HepG2 (cell line): ENCODE measurements at regions not wholly inside any gene's neighbourhood (a gene's known extent, or its start where the extent isn't known, plus 50 kb on each side); places are given as distances from the start of the nearest gene placed in this dataset.

Experiments used
- ATAC-seq: fragments of 200-7000 bp; cut with Tn5 transposase; 3 replicates; pipeline ENCODE4 v1.9.1; 2020; ENCODE audit warnings: mild to moderate bottlenecking, moderate library complexity
- BruUV-seq: library from RNA; stranded (reverse); fragments of 400-500 nt; replicated peaks from 2 replicates; lab custom pipeline; 2021; lab: Mats Ljungman, UMichigan
- CTCF ChIA-PET: fragments of 300-600 bp; formaldehyde crosslinking; extraction: SDS; loops from one replicate; lab custom pipeline; 2021; ENCODE audit warnings: low total read pairs, inconsistent platforms, low intra/inter-chr PET ratio; lab: Yijun Ruan, JAX
- POLR2A ChIA-PET: fragments of 350-600 bp; sonication (Branson Sonifier 250); formaldehyde crosslinking; loops from one replicate; lab custom pipeline; 2020; ENCODE audit warnings: antibody characterized with exemption, inconsistent platforms; lab: Yijun Ruan, JAX
- DNase-seq: peaks from one replicate; pipeline ENCODE4 v3.0.0-alpha.2; 2015; ENCODE audit warnings: low spot score
- FAIRE-seq: peaks from 3 replicates; lab custom pipeline; 2011; peaks lifted over from hg19 to GRCh38; lab: Jason Lieb, UNC
- H2AFZ ChIP-seq: one replicate; pipeline ENCODE4 v1.6.1; 2011; ENCODE audit warnings: low read length, inconsistent platforms
- H3K27ac ChIP-seq: fragments of 300-600 bp; 3 replicates; pipeline ENCODE4 v1.8.0; 2011; ENCODE audit warnings: mixed run types, mild to moderate bottlenecking, mixed read lengths, low read length, inconsistent platforms; ENCODE audit not compliant: insufficient read depth; ENCODE audit errors: extremely low read length
- H3K27me3 ChIP-seq, 2 experiments: fragments of 200-600 bp in 1 of 2; 2 replicates in 1 of 2; 3 replicates in 1 of 2; pipeline versions ENCODE4 v1.6.0 to v1.8.0; 2011; ENCODE audit warnings: low read length in 2 of 2, mild to moderate bottlenecking in 2 of 2, moderate library complexity in 2 of 2, inconsistent platforms in 1 of 2; ENCODE audit not compliant: insufficient read depth in 2 of 2, control insufficient read depth in 1 of 2
- H3K36me3 ChIP-seq, 2 experiments: fragments of 200-600 bp in 1 of 2; replicated peaks in 1 of 2; 2 replicates in 1 of 2; 3 replicates in 1 of 2; pipeline versions ENCODE4 v1.5.1 to v1.8.0; 2011; ENCODE audit warnings: low read length in 2 of 2, inconsistent platforms in 1 of 2; ENCODE audit not compliant: insufficient read depth in 2 of 2, control insufficient read depth in 1 of 2
- H3K4me1 ChIP-seq: 2 replicates; pipeline ENCODE4 v1.5.1; 2012; ENCODE audit warnings: low read length, inconsistent platforms; ENCODE audit not compliant: insufficient read depth
- H3K4me2 ChIP-seq: 2 replicates; pipeline ENCODE4 v1.6.0; 2011; ENCODE audit warnings: low read depth, low read length, inconsistent platforms
- H3K4me3 ChIP-seq, 3 experiments: fragments of 200-600 bp in 1 of 3; sonication (generic), shearing (Covaris generic) in 1 of 3; replicated peaks in 1 of 3; 2 replicates each; pipeline ENCODE4 v1.5.1; 2011 to 2016; ENCODE audit warnings: low read length in 3 of 3, inconsistent platforms in 2 of 3, low read depth in 2 of 3, mild to moderate bottlenecking in 2 of 3, control low read depth in 1 of 3, mixed read lengths in 1 of 3; ENCODE audit not compliant: insufficient read depth in 1 of 3
- H3K79me2 ChIP-seq: one replicate; pipeline ENCODE4 v1.6.1; 2011; ENCODE audit warnings: low read length, inconsistent platforms; ENCODE audit not compliant: insufficient read depth
- H3K9ac ChIP-seq: 2 replicates; pipeline ENCODE4 v1.6.0; 2011; ENCODE audit warnings: mild to moderate bottlenecking, low read depth, low read length, inconsistent platforms; ENCODE audit not compliant: insufficient read depth
- H3K9me3 ChIP-seq: 2 replicates; pipeline ENCODE4 v1.5.1; 2012; ENCODE audit warnings: mild to moderate bottlenecking, low read length
- H4K20me1 ChIP-seq: 2 replicates; pipeline ENCODE4 v1.6.0; 2011; ENCODE audit warnings: inconsistent platforms, mild to moderate bottlenecking, low read length, moderate library complexity; ENCODE audit not compliant: insufficient read depth
- ARNT2 ChIP-seq: sonication (generic); formaldehyde crosslinking; IDR thresholded peaks from 2 replicates; pipeline ENCODE4 v1.8.0; 2022; ENCODE audit warnings: mild to moderate bottlenecking, low read depth, missing genetic modification reagents, moderate library complexity
- GATA4 ChIP-seq: sonication (generic); IDR thresholded peaks from 2 replicates; pipeline ENCODE4 v1.6.1; 2016; ENCODE audit warnings: antibody characterized with exemption, low read depth, borderline replicate concordance
- SSRP1 ChIP-seq: IDR thresholded peaks from 2 replicates; pipeline ENCODE4 v1.6.1; 2016; ENCODE audit warnings: control low read depth
- ZBTB21 ChIP-seq: sonication (generic); formaldehyde crosslinking; IDR thresholded peaks from 2 replicates; pipeline ENCODE4 v1.4.0; 2020; ENCODE audit warnings: missing genetic modification reagents
- ZKSCAN8 ChIP-seq: IDR thresholded peaks from 2 replicates; pipeline ENCODE4 v1.6.1; 2016; ENCODE audit warnings: borderline replicate concordance, missing genetic modification reagents, missing compliant biosample characterization
- ZNF335 ChIP-seq: sonication (generic); formaldehyde crosslinking; IDR thresholded peaks from 2 replicates; pipeline ENCODE4 v1.4.0; 2020; ENCODE audit warnings: missing genetic modification reagents
- ZNF850 ChIP-seq: sonication (generic); formaldehyde crosslinking; conservative IDR thresholded peaks from 2 replicates; pipeline ENCODE4 v1.9.0; 2021; ENCODE audit warnings: mild to moderate bottlenecking, missing genetic modification reagents
- ZNF883 ChIP-seq: sonication (generic); formaldehyde crosslinking; IDR thresholded peaks from 2 replicates; pipeline ENCODE4 v1.5.1; 2020; ENCODE audit warnings: mild to moderate bottlenecking, missing genetic modification reagents; ENCODE audit errors: not compliant biosample characterization
- ZSCAN9 ChIP-seq: IDR thresholded peaks from 2 replicates; pipeline ENCODE4 v1.6.1; 2016; ENCODE audit warnings: borderline replicate concordance
- whole genome bisulfite sequencing: methylation state at CpG from one replicate; pipeline ENCODE4 v1.1.6; 2017; ENCODE audit warnings: low lambda C conversion rate; 5-methylcytosine and 5-hydroxymethylcytosine counted together
- in situ Hi-C: cut with HindIII; loops from 2 replicates; pipeline ENCODE4 v1.10.0; 2017; ENCODE audit warnings: low pct_unique_long_range_greater_than_20kb; ENCODE audit not compliant: extremely low pct_ligation_motif_present
- intact Hi-C: fragments of 100-400 bp; cut with micrococcal nuclease; formaldehyde crosslinking; loops from one replicate; pipeline ENCODE4 v1.10.0; 2022; ENCODE audit not compliant: unreplicated experiment
- TF ChIP-seq, protein P1 (sequence below): sonication (generic); formaldehyde crosslinking; IDR thresholded peaks from 2 replicates; pipeline ENCODE4 v1.5.0; 2020; ENCODE audit warnings: missing genetic modification reagents
- TF ChIP-seq, protein P2 (sequence below): sonication (generic); formaldehyde crosslinking; IDR thresholded peaks from 2 replicates; pipeline ENCODE4 v1.4.0; 2020; ENCODE audit warnings: missing genetic modification reagents, borderline replicate concordance

DNA sequence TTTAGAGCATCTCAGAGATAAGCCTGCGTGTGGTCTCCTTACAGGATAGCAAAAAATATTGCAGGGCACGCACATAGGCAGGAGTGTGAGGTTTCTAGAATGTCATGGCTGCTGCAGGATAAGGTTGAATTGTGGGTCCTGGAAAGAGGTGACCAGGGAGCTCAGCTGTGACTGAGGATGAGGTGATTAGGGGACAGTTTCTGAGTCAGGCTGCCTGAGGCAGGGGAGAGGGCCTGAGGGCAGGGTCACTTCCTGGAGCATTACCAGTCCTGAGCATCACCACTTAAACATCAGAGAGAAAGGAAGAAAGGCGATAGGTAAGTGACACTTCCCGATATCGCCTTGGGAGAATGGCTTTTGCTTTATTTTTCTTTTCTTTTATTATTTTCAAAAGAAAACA, 813.8 kb downstream of the TUSC7 start:
- 12% methylated on average over 5 of the region's 5 CpGs for WGBS
- TF ChIP-seq ZNF850 (CRISPR knock-in tag) (no peak), ZNF883 (no peak), GATA4 (no peak), ARNT2 (CRISPR knock-in tag) (no peak), SSRP1 (CRISPR knock-in tag) (no peak), ZSCAN9 (CRISPR knock-in tag) (no peak), ZKSCAN8 (no peak), ZBTB21 (CRISPR knock-in tag) (no peak), ZNF335 (CRISPR knock-in tag) (no peak)
- TF ChIP-seq, protein P1, sequence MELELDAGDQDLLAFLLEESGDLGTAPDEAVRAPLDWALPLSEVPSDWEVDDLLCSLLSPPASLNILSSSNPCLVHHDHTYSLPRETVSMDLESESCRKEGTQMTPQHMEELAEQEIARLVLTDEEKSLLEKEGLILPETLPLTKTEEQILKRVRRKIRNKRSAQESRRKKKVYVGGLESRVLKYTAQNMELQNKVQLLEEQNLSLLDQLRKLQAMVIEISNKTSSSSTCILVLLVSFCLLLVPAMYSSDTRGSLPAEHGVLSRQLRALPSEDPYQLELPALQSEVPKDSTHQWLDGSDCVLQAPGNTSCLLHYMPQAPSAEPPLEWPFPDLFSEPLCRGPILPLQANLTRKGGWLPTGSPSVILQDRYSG, result no peak
- TF ChIP-seq, protein P2, sequence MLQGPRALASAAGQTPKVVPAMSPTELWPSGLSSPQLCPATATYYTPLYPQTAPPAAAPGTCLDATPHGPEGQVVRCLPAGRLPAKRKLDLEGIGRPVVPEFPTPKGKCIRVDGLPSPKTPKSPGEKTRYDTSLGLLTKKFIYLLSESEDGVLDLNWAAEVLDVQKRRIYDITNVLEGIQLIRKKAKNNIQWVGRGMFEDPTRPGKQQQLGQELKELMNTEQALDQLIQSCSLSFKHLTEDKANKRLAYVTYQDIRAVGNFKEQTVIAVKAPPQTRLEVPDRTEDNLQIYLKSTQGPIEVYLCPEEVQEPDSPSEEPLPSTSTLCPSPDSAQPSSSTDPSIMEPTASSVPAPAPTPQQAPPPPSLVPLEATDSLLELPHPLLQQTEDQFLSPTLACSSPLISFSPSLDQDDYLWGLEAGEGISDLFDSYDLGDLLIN (CRISPR knock-in tag), result no peak
- Histone ChIP-seq H3K4me2 (no peak overlapping the region), H3K27ac (no peak overlapping the region), H4K20me1 (no peaks in the 10 kb centered on the region), H3K27me3 (no peaks in the 10 kb centered on the region), H3K4me1 (no peaks in the 10 kb centered on the region), H3K79me2 (no peaks in the 10 kb centered on the region), H2AFZ (no peak overlapping the region), H3K9me3 (no peaks in the 10 kb centered on the region), H3K36me3 (no peaks in the 10 kb centered on the region), H3K4me3 (no peak overlapping the region), H3K9ac (no peak overlapping the region)
- BruUV-seq, result no TSS peak
- in situ Hi-C loops (no loop called here), intact Hi-C loops (no loop called here)
- FAIRE-seq (no peak), ATAC-seq (no peak), DNase-seq (no peak)
- ChIA-PET POLR2A (no interaction called here), CTCF (no interaction called here)
